Hippocampal formation (tissue), 2 donors: ENCODE measurements at regions not wholly inside any gene's neighbourhood (a gene's known extent, or its start where the extent isn't known, plus 50 kb on each side); places are given as distances from the start of the nearest gene placed in this dataset.

ENCODE experiments used
- DNase-seq, 2 donors: peaks; one replicate each; lab custom pipeline; 2025; lab: John Stamatoyannopoulos, UW

DNA sequence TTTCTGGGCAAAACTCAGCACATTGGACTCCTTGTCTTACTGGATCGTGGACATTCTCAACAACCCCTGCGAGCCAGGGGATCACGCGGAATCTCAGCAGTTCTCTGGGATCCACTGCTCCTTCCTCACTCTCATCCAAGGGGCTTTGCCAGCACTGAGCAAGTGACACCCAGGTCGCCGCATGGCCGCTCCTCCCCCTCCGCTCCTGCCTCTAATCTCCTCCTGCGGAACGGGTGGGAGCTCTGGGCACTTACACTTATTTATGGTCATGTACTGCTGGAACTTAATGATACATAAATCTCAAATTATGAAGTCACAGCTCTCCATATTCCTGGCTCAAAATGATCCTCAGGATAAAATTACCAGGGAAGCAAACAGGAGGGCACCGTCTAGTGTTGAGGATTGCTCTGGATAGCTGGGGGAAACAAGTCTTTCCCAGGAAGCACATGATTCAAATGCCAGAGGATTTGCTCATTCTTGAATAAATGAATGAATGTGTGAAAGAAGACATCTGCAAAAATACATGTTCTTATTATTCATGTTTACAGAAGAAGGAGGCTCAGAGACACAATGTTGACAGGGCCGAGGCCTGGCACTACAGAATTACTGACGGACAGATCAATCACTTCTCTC lies 1077.3 kb downstream of the TBC1D22A start:
- no peak for DNase-seq

DNA sequence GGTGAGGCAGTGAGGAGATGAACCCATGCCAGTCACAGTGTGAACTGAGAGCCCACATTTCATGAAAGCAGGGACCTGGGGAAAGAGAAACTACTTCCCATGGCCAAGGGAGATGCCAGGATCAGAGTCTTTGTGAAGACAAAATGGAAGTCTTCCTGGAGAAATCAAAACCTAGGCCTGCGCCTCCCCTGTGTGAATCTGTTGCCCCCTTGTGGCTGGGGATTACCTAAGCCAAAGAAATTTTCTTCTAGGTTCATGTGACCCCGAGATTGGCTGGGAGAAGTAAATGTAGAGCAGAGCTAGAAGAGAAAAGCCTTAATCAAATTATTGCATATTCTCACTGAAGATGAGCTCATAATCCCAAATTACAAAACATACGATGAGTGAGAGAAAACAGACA lies 1075.3 kb downstream of the TBC1D22A start:
- no peak for DNase-seq

DNA sequence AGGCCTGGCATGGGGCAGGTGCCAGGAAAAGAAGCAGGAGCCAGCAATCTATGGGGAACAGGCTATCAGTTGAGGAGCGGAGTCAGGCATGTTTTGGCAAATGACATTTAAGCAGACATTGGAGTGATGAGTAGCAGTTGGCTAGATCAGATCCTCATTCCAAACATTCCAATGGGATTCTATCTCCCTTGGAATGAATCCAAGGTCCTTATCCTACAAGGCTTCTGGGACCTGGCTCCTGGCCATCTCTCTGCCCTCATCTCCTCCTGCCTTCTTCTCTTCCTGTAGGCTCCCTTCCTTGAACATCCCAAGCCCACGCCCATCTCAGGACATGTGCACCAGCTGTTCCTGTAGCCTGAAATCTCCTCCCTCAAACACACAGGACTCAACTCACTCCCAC lies 1074.5 kb downstream of the TBC1D22A start:
- no peak for DNase-seq

DNA sequence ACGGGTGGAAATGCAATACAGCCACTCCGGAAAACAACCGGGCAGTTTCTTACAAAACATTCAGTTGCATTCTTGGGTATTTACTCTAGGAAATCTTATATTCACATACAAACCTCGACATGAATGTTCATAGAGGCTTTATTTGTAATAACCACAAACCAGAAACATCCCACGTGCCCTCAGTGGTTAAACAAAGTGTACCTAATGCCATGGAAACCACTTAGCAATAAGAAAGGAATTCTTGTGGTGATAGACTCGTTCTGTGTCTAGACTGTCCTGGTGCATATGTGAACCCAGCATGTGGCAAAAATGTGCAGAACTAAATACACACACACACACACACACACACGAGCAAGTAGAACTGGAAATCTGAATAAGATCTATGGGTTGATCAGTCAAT lies 1073.3 kb downstream of the TBC1D22A start:
- no peak for DNase-seq

DNA sequence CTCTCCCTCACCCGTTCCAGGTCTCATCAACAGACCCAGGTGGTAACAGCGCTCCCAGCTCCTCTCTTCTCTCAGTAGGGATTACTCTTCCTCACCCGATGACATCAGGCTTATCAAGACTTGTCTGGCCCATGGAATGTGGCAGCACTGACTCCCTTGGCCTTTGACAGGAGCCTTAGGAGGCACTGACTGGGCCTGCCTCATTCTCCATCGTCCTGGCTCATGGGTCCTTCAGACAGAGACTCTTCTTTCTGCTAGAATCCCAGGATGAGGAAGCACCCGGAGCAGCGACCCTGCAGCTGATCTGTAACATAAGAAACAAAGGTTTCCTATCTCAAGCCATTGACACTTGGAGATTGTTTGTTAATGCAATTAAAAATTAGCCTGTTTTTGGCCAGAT lies 1063.6 kb downstream of the TBC1D22A start:
- DNase-seq: no peak

DNA sequence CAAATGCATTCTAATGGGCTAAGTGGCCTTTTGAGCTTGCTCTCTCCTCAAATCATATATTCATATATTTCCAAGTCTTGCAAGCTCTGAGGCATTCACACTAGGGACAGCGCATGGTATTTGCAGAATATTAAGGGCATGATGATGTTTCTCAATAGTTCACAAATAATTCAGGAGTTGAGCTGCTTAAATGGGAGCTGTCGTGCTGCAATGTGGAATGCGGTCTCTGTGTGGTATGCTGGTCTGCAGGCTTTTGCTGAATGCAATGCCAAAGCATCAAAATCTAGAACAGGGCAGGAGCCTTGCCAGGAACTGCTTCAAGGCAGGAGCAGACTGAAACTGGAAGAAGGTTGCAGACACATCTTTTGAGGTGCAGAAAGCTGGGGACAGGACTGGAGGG lies 1060.0 kb downstream of the TBC1D22A start:
- no peak for DNase-seq

DNA sequence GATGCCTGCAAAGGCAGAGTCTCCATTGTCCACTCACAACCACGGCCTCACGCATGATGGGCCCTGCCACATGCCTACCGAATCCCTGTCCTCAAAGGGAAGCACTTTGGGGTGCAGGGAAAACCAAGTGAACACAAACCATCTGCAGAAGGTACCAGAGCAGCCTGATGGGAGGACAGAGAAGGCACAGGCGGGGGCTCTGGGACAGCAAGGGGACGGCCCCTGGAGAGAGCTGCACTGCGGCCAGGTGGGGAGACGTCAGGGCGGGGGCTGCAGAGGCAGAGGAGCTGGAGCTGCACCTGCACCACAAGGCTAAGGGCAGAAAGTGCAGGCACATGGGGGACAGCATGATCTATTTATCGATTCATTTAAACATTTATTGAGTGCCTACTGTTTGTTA lies 1056.0 kb downstream of the TBC1D22A start:
- DNase-seq: no peak

DNA sequence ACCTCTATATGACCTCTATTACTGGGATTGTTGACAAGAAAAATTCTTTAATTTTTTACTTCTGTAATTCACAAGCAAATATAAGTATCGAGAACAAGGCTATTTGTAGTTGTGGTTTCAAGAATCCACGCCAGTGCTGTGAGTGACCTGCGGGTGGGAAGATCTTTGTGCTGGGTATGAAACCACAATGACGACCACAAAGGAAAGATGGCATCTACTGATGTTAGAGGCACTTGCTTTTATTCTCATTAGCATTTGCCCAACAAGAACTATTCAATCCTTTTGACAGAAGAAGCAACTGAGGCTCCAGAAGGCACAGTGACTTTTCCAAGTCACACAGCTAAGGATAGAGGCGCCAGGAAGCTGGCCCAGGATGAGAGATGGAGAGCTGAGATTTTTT lies 1054.9 kb downstream of the TBC1D22A start:
- DNase-seq: no peak

DNA sequence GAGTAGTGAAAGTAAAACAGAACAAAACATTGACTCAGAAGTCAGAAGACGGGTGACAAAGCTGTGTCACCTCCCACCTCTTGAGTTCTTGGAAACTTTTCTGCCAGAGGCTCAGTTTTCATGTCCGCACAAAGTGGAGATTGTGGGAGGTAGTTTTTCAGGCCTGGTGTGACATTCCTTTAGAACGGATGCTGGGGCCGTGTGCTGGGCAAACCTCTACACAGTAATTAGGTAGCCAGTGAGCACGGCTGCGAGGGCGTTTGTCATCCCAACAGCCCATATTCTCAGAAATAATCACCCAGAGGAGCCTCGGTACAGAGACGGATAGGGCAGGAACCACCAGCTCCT lies 1054.4 kb downstream of the TBC1D22A start:
- no peak for DNase-seq

DNA sequence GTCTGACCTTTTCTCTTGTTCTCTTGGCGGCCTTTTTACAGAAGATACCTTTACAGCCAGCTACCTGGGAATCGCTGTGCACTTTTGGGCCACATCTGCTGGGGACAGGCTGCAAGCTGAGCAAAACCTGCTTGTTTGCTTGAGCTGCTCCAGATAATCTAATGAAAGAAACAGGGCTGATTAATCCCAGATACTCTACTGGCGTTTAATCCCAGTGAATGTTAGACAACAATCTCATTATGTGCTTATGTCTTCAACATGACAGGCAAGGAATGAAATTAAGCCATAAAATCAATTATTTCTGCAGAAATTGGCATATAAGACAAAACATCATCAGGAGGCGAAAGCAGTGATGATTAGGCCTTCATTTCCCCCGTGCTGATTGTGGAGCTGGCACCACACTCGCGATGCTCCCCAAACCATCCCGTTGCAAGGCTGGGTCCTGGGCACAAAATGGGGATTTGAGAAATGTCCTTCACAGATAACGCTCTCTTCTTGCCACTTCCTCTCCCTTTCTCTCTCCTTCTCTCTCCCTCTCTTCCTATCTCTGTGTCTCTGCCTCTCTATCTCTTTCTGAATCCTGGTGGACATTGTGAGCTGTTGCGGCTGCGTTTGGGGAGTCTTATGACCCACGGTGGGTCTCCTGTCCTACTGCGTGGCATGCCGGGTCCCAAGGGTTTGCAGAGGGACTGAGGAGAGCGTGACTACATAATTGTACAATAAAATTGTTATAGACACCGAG lies 1053.8 kb downstream of the TBC1D22A start:
- DNase-seq: no peak

DNA sequence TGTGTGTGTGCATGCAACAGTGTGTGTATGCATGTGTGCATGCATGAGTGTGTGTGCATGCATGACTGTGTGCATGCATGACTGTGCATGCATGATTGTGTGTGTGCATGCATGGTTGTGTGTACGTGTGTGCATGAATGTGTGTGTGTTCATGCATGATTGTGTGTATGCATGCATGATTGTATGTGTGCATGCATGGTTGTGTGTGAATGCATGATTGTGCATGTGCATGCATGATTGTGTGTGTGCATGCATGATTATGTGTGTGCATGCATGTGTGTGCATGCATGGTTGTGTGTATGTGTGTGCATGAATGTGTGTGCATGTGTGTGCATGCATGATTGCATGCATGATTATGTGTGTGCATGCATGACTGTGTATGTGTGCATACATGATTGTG lies 1052.0 kb downstream of the TBC1D22A start:
- no peak for DNase-seq

DNA sequence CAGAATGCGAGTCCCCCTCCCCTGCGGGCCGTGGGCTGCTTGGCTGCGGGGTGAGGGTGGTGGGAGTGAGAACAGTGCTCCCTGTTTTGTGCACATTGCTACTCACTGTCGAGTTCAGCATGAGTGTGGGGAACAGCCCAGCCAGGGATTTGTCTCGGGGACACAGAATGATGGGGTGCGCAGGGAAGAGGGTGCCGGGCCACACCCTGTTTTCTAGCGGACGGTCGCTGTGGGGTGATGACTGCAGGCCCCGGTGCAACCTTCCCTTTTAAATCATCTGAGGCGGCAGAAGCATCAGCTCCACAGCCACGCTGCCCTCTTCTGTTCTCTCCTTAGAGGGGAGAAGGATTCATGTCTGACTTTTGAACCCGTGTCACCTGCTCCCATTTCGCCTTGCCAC lies 1051.2 kb downstream of the TBC1D22A start:
- no peak for DNase-seq

DNA sequence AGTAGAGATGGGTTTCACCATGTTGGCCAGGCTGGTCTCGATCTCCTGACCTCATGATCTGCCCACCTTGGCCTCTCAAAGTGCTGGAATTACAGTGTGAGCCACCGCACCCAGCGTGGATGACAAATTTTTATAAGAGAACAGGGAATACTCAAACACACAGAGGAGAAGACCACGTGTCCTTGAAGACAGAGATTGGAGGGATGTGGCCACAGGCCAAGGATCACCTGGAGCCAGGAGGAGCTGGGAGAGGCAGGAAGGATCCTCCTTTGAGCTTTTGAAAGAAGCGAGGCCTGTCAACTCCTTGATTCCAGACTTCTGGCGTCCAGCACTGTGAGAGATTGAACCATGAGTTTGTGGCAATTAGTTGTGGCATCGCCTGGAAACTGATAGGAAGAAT lies 1049.5 kb downstream of the TBC1D22A start:
- DNase-seq: no peak

DNA sequence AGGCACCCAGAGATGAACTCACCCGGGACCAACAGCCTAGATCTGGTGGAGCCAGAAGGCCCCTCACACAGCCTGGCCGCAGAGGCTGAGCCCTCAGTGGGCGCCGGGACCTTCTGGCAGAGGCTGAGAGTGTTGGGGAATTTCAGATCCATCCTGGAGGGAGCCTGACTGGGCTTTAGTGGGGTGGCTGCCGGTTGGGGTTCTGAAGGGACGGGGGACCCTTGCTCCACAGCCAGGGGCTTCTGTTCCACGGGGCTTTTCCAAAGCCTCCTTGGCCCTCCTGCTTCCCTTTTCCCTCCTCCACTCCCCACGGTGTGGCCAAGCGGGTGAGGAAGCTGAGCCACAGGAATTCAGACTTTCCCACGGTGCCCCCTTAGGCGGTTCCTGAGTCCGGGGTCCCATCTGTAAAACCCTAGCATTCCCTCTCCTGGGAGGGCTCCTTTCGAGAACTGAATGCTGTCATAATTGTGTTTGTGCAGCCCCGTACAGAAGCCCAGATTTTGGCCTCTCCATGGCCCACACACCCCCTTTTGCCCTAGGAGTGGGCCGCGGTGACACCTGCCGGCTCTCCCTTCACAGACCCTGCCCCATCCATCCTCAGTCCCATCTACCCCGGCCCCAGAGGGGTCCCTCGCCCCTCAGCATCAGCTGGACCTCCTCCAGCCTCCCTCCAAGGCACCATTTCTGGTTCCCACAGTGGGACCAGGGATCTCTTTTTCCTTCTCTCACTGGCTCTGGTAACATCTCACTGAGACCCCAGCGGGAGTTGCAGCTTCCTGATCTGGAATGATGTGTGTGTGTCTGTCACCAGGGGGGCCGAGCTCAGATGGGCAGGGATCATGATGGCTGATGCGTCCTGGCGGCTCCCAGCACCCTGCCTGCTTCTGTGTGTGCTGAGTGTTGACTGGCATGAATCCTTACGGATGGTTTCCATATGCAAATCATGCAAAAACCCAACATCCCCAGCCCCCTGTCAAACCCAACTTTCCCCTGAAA lies 1048.4 kb downstream of the TBC1D22A start:
- no peak for DNase-seq

DNA sequence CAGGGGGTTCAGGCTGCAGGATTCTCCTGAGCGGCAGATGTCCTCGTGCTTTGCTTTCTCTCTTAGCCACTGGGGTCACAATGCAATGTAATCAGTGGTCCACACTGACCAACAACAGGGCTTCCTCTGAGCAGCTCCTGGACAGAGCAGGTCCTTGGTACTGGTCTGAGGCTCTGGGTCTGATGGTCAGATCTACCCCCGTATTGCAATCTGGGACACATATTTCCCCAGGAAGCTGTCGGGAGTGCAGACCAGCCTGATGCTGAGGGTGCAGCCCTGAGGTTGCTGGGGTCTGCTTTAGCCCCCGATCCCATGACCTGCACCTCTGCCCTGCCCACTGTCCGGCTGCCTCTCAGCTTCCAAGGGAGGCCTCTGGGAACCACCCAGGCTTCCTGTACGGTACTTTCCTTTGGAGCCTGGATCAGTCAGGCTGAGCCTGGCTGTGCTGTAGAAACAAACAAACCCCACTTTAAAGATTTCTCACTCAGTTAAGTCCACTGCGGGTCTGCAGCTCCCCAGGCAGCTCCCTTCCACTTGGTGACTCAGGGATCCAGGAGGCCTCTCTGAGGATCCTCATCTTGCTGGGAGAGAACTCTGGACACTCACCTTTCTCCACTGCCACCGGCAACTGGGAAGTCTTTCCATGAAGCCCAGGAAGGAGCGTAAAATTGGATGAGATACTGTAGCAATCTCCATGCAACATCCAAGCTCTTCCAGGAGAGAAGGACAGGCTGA lies 1046.6 kb downstream of the TBC1D22A start:
- DNase-seq: no peak

DNA sequence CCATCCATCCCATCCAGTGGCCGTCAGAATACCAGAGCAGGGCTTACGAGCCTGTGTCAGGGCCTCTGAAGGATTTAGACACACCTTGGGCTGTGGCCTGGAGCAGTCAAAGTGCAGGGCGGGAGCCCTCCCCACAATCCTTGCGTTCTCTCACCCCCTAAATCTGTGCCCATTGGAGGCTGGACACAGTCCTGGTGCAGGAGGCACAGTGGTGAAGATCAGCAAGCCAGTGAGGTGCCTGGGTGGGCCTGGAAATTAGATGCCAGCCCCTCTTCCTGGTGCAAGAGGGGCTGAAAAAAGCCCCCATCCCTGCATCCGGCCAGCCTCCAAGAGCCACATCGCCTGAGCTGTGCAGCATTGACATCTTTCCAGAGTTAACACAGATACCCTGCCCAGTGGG lies 1045.8 kb downstream of the TBC1D22A start:
- DNase-seq: no peak

DNA sequence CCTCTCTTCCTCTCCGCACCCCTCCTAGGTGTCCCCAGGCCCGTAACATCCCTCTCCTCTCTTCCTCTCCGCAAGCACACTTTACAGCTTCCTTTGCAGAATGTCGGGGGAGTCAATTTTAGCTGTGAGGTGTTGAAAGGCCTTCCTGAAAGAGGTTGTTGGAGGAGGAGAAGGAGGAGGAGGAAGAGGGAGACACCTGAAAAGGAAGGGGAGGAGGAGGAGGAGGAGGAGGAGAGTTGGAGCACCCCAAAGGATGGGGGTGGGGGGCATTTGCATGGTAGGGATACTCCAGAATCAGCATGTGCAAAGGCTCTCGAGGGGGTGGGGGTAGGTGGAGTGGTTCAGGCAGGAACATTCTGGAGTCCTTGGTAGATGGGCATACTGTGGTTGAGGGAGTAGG lies 1045.1 kb downstream of the TBC1D22A start:
- no peak for DNase-seq

DNA sequence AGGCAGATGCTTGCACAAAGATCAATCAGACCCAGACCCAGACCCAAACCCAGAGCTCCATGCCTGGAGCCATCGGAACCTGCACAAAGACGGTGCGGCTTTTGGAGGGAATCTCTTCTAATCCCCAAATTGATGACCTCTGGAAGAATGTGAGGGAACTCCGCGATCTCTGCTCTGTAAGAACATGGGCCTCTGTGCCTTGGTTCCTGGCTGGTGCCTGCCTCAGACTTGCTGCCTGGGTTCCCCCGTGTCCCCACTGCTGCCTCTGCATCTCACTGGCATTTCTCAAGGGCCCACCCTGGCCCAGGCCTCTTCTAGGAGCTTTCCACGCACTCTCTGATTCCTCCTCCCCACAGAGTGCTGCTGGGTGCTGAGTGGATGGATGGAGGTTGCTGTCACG lies 1044.4 kb downstream of the TBC1D22A start:
- DNase-seq: no peak

DNA sequence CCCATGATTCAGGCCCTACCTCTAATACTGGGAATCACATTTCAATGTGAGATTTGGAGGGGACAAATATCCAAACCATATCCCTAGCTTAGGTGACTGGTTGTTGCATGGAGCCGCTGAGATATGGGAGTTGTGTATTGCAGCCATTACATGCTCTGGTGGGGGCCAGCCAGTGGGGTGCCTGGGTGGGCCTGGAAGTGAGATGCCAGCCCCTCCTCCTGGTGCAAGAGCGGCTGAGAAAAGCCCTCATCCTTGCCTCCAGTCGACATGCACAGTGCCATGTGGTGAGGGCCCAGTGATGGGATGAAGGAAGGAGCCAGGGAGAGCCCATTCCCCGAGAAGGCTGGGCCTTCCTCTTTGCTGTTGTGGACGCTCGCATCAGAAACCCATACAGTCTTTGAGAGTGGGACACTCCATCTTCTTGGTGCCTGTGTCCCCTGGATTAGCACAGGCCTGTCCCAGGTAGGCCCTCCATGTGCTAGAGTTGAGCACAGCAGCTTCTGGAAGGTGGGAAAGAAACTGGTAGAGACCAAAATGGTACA lies 1043.0 kb downstream of the TBC1D22A start:
- DNase-seq: no peak

DNA sequence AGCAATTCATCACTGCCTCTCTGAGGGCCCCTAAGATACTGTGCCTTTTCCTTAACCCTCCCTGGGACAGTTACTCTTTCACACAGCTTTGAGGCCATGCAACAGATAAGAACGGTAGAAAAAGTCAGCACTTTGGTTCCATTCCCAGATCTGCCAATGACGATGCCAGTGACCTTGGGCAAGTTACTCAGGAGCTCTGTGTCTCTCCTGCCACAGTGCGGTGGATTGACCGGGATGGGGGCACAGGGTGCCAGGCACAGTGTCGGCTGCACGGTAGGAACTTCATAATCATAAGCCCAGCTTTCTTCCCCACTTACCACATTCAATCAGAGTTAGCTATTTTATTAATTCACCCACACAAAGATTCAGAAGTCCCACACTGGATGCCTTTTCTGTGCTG lies 1041.8 kb downstream of the TBC1D22A start:
- no peak for DNase-seq

DNA sequence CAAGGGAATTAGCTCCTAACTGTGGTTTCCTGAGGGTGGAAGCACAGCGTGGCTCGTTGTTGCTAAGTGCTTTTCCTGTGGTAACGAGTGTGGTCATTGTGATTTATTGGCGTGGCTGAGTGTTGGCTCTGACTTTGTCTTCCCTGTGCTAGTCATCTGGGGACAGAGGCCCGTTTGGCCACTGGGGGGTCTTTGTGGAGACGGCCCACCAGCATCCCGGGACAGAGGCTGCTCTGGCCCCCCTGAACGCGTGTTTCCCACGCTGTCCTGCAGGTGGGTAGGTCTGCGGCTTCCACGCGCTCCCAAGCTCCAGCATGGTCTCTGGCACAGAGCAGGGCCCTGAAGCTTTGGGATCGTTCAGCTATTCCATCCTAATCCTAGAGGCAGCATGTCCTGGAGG lies 1040.0 kb downstream of the TBC1D22A start:
- DNase-seq: no peak
